ENCODE measurements at regions not wholly inside any gene's neighbourhood (a gene's known extent, or its start where the extent isn't known, plus 50 kb on each side); places are given as distances from the start of the nearest gene placed in this dataset.

DNA sequence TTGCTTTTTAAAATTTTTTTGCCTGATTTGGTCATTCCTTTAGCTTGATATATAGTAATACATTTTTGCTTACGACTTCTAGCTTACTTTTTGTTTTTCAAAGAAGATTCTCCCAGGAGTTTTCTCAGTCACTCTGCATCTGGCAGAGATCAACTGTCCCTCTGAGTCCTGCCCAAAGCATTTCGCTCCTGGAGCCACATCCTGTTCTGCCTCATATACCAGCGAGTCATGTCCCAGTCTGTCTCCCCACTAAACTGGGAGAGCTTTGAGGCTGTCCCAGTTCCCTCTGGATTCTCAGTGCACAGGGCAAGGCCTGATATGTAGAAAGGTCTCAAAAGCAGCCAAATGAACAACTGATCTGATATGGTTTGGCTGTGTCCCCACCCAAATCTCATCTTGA is 326.3 kb downstream of the ARRDC4 start:
- intact Hi-C loops (cut with DNase I; ENCODE audit: low total_unique reads), result no loop called here
- no peak overlapping the region for H3K27ac ChIP-seq
- no peaks in the 10 kb centered on the region for H3K9me3 ChIP-seq
- WGBS, 2 donors (ENCODE audit: low coverage in 1 of 2), result 67 to 68% methylated on average over 1 to 3 of the region's 3 CpGs
- in situ Hi-C loops (cut with MboI; ENCODE audit: low pct_ligation_motif_present in 1 of 4, low pct_unique_long_range_greater_than_20kb in 1 of 4, low sequenced_read_pairs in 3 of 4), result loop anchor here in 3 of 4 donors (25.0 kb wide), 2 partner anchors 375 to 400 kb away; no protein-coding TSS in a partner anchor
- TF ChIP-seq POLR2A (IDR thresholded peaks at IDR 0.05), result no peak
- TF ChIP-seq, protein P1, sequence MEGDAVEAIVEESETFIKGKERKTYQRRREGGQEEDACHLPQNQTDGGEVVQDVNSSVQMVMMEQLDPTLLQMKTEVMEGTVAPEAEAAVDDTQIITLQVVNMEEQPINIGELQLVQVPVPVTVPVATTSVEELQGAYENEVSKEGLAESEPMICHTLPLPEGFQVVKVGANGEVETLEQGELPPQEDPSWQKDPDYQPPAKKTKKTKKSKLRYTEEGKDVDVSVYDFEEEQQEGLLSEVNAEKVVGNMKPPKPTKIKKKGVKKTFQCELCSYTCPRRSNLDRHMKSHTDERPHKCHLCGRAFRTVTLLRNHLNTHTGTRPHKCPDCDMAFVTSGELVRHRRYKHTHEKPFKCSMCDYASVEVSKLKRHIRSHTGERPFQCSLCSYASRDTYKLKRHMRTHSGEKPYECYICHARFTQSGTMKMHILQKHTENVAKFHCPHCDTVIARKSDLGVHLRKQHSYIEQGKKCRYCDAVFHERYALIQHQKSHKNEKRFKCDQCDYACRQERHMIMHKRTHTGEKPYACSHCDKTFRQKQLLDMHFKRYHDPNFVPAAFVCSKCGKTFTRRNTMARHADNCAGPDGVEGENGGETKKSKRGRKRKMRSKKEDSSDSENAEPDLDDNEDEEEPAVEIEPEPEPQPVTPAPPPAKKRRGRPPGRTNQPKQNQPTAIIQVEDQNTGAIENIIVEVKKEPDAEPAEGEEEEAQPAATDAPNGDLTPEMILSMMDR (IDR thresholded peaks at IDR 0.05), result no peak
- no peak overlapping the region for H3K4me3 ChIP-seq
- no peaks in the 10 kb centered on the region for H3K36me3 ChIP-seq
- no peak for DNase-seq
- H3K27me3 ChIP-seq, result peaks cover 21% of the 10 kb centered on the region
- H3K4me1 ChIP-seq, result no peaks in the 10 kb centered on the region

DNA sequence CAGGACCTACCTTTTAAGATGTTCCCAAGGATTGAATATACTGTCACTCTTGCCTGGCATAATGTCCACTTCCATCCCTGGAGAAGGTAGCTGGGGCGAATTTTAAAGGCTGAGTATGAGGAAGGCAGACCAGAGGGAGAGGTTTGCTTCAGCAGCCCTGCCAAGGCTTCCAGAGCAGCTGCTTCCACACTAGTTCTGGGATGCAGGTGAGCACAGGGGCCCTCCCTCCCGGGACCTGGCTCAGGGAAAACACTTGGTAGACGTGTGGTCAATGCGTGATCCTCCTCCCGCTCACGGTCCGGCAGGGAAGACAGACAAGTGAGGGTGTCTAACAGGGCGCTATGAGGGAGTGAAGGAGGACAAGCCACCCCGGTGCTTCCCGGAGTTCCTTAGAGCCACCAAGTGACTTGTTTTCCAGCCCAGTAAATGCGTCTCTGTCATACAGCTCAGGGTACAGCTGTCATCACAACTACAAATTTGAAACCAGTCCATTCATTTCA is 327.6 kb downstream of the ARRDC4 start:
- Histone ChIP-seq H3K9me3 (no peaks in the 10 kb centered on the region), H3K36me3 (no peaks in the 10 kb centered on the region), H3K4me3 (no peak overlapping the region), H3K4me1 (peaks cover 0 to 9% (median 7%) of the 10 kb centered on the region in 4 donors), H3K27ac (no peak overlapping the region), H3K27me3 (peaks cover 34% of the 10 kb centered on the region)
- in situ Hi-C loops (cut with MboI; ENCODE audit: low pct_ligation_motif_present in 1 of 4, low pct_unique_long_range_greater_than_20kb in 1 of 4, low sequenced_read_pairs in 3 of 4), result loop anchor here in 3 of 4 donors (25.0 kb wide), 2 partner anchors 376 to 401 kb away; no protein-coding TSS in a partner anchor
- WGBS, 2 donors (ENCODE audit: low coverage in 1 of 2), result 50 to 84% methylated on average over 1 to 11 of the region's 11 CpGs
- no peak for TF ChIP-seq POLR2AphosphoS5 (IDR thresholded peaks at IDR 0.05)
- no peak for TF ChIP-seq EP300 (IDR thresholded peaks at IDR 0.05; ENCODE audit: low read depth)
- TF ChIP-seq, protein P1 (IDR thresholded peaks at IDR 0.05), result no peak
- TF ChIP-seq POLR2A (IDR thresholded peaks at IDR 0.05), result no peak
- intact Hi-C loops (cut with DNase I; ENCODE audit: low total_unique reads), result no loop called here
- no peak for DNase-seq

DNA sequence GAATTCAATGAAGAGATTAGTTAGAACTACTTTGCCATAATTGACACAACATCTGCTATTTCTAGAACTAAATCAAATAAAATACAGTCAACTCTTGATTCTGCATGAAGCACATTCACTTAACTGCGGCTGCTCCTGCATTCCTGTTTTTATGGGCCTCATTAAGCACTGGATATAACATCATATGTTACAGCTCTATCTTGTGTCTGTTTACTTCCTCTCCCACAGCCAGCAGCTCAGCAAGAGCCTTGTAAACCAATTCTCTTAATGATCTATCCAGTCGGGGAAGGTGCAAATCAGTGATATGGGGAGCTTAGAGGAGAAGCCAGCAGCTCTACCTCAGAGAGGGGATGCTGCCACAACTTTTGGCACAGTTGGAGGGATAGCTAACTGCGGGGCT is 329.2 kb downstream of the ARRDC4 start:
- TF ChIP-seq EP300 (IDR thresholded peaks at IDR 0.05; ENCODE audit: low read depth) (no peak), POLR2A (IDR thresholded peaks at IDR 0.05) (no peak), POLR2AphosphoS5 (IDR thresholded peaks at IDR 0.05) (no peak)
- TF ChIP-seq, protein P1 (IDR thresholded peaks at IDR 0.05), result no peak
- Histone ChIP-seq H3K4me1 (peaks cover 0 to 9% (median 7%) of the 10 kb centered on the region in 4 donors), H3K9me3 (no peaks in the 10 kb centered on the region), H3K27ac (no peak overlapping the region), H3K36me3 (no peaks in the 10 kb centered on the region), H3K27me3 (peaks cover 49% of the 10 kb centered on the region), H3K4me3 (no peak overlapping the region)
- 10 to 16% methylated on average over 1 to 3 of the region's 3 CpGs for WGBS, 2 donors (ENCODE audit: low coverage in 1 of 2)
- in situ Hi-C loops (cut with MboI; ENCODE audit: low pct_ligation_motif_present in 1 of 4, low pct_unique_long_range_greater_than_20kb in 1 of 4, low sequenced_read_pairs in 3 of 4) (loop anchor here in 3 of 4 donors (25.0 kb wide), 2 partner anchors 377 to 402 kb away; no protein-coding TSS in a partner anchor), intact Hi-C loops (cut with DNase I; ENCODE audit: low total_unique reads) (loop anchor here (10.0 kb wide), 1 partner anchor 385 kb away; no protein-coding TSS in a partner anchor)
- no peak for DNase-seq

DNA sequence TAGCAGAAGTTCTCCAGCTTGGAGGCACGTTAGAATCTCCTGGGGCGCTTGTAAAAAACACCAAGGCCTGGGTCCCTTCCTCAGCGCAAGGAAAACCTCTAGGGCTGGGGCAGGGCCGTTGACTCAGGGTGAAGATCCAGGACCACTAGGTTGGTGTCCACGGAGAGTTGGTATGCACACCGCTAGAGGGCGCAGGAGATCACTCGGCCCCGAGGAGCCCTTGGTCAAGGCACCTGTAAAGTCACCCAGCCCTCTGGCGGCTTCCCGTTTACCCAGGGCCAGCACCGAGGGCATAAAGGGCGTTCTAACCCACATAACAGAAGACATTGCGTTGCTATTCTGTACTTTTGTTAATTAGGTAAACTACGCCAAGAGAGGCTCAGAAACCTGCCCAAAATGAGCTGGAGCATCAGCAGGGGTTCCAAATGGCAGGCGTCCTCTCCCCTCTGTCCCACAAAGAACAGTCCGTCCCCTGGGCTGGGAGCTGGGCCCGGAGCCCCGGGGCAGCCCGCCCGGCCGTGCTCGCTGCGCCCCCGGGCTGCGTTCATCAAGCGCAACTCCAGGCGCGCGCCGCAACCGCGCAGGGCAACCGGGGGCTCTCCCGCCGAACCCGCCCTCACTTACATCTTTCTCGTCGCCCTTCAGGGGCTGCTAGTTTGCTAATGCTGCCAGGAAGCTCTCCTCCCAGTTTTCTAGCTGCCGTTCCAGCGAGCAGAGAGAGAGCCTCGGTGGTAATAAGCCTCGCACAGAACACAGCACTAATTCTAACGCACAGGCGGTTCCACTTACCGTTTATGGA is 332.1 kb downstream of the ARRDC4 start:
- no peak overlapping the region for H3K27ac ChIP-seq
- peak; percentile 39 for DNase-seq
- no peak overlapping the region for H3K4me3 ChIP-seq
- intact Hi-C loops (cut with DNase I; ENCODE audit: low total_unique reads), result loop anchor here (10.0 kb wide), 1 partner anchor 388 kb away; no protein-coding TSS in a partner anchor
- no peaks in the 10 kb centered on the region for H3K9me3 ChIP-seq
- H3K27me3 ChIP-seq, result peaks cover 52% of the 10 kb centered on the region
- in situ Hi-C loops (cut with MboI; ENCODE audit: low pct_ligation_motif_present in 1 of 4, low pct_unique_long_range_greater_than_20kb in 1 of 4, low sequenced_read_pairs in 3 of 4), result loop anchor here in 3 of 4 donors (25.0 kb wide), 2 partner anchors 380 to 405 kb away; no protein-coding TSS in a partner anchor
- no peaks in the 10 kb centered on the region for H3K36me3 ChIP-seq
- TF ChIP-seq, protein P1 (IDR thresholded peaks at IDR 0.05), result peak; percentile 39 to 63 (median 56)
- no peak for TF ChIP-seq EP300 (IDR thresholded peaks at IDR 0.05; ENCODE audit: low read depth)
- peaks cover 0 to 9% (median 7%) of the 10 kb centered on the region in 4 donors for H3K4me1 ChIP-seq
- 5 to 16% methylated on average over 8 to 26 of the region's 46 CpGs for WGBS, 2 donors (ENCODE audit: low coverage in 1 of 2)
